KOPT-K1 (cell line): ENCODE measurements at regions not wholly inside any gene's neighbourhood (a gene's known extent, or its start where the extent isn't known, plus 50 kb on each side); places are given as distances from the start of the nearest gene placed in this dataset.
"Not testable (repeated sequence)": the region's sequence is repeated elsewhere in the genome, so short reads cannot be mapped to it uniquely, and the experiment has no call there.

ENCODE experiments used
- H3K27ac ChIP-seq: fragments of 200-600 bp; sonication (generic); 2 replicates; pipeline ENCODE4 v1.5.1; 2016; ENCODE audit warnings: antibody characterized with exemption, mild to moderate bottlenecking, low read depth, low read length; ENCODE audit not compliant: poor library complexity, severe bottlenecking
- H3K36me3 ChIP-seq: fragments of 200-600 bp; sonication (generic); 2 replicates; pipeline ENCODE4 v1.5.1; 2017; ENCODE audit warnings: antibody characterized with exemption, mild to moderate bottlenecking, low read length, moderate library complexity; ENCODE audit not compliant: insufficient read depth
- H3K9me3 ChIP-seq: fragments of 200-600 bp; sonication (generic); 2 replicates; pipeline ENCODE4 v1.5.1; 2017; ENCODE audit warnings: antibody characterized with exemption, low read length, mild to moderate bottlenecking; ENCODE audit not compliant: insufficient read depth, poor library complexity, severe bottlenecking

- Histone ChIP-seq H3K36me3 (no peaks in the 10 kb centered on the region), H3K9me3 (no peaks in the 10 kb centered on the region), H3K27ac (peak overlapping the region; percentile 91)
Observed at GRCh38 chr1:182301467-182302198, 90.0 kb downstream of the GLUL start.

GRCh38 chr1:182301026-182301436 lies 90.6 kb downstream of the GLUL start:
- Histone ChIP-seq H3K36me3 (no peaks in the 10 kb centered on the region), H3K9me3 (no peaks in the 10 kb centered on the region), H3K27ac (peak overlapping the region; percentile 91)

- peak overlapping the region; percentile 91 for H3K27ac ChIP-seq
- H3K36me3 ChIP-seq, result no peaks in the 10 kb centered on the region
Observed at GRCh38 chr1:182299728-182300616, 91.6 kb downstream of the GLUL start.

GRCh38 chr1:182299054-182299727 lies 92.4 kb downstream of the GLUL start:
- not testable (repeated sequence) for H3K36me3 ChIP-seq, H3K9me3 ChIP-seq
- peak overlapping the region; percentile 91 for H3K27ac ChIP-seq

More at GRCh38 chr1:182299728-182300616, 91.6 kb downstream of the GLUL start:
- H3K9me3 ChIP-seq, result no peaks in the 10 kb centered on the region

- no peaks in the 10 kb centered on the region for H3K9me3 ChIP-seq
- peak overlapping the region; percentile 91 for H3K27ac ChIP-seq
- H3K36me3 ChIP-seq, result no peaks in the 10 kb centered on the region
Observed at GRCh38 chr1:182297335-182297734, 94.3 kb downstream of the GLUL start.

- Histone ChIP-seq H3K27ac (no peak overlapping the region), H3K9me3 (no peaks in the 10 kb centered on the region), H3K36me3 (no peaks in the 10 kb centered on the region)
Observed at GRCh38 chr1:182295697-182296096, 95.9 kb downstream of the GLUL start.

GRCh38 chr1:182293119-182293589 lies 98.4 kb downstream of the GLUL start:
- no peaks in the 10 kb centered on the region for H3K36me3 ChIP-seq
- no peaks in the 10 kb centered on the region for H3K9me3 ChIP-seq
- no peak overlapping the region for H3K27ac ChIP-seq

- Histone ChIP-seq H3K27ac (no peak overlapping the region), H3K9me3 (no peaks in the 10 kb centered on the region), H3K36me3 (no peaks in the 10 kb centered on the region)
Observed at GRCh38 chr1:182292193-182292741, 99.3 kb downstream of the GLUL start.

GRCh38 chr1:182291584-182292192 lies 99.9 kb downstream of the GLUL start:
- Histone ChIP-seq H3K27ac (peak overlapping the region; percentile 1), H3K9me3 (no peaks in the 10 kb centered on the region)

GRCh38 chr1:182288749-182289604 lies 102.6 kb downstream of the GLUL start:
- Histone ChIP-seq H3K27ac (no peak overlapping the region), H3K36me3 (no peaks in the 10 kb centered on the region), H3K9me3 (no peaks in the 10 kb centered on the region)

More at GRCh38 chr1:182291584-182292192, 99.9 kb downstream of the GLUL start:
- H3K36me3 ChIP-seq, result no peaks in the 10 kb centered on the region

- Histone ChIP-seq H3K27ac (no peak overlapping the region), H3K36me3 (no peaks in the 10 kb centered on the region), H3K9me3 (no peaks in the 10 kb centered on the region)
Observed at GRCh38 chr1:182286761-182287160, 104.8 kb downstream of the GLUL start.

- H3K27ac ChIP-seq, result no peak overlapping the region
- no peaks in the 10 kb centered on the region for H3K36me3 ChIP-seq
- H3K9me3 ChIP-seq, result no peaks in the 10 kb centered on the region
Observed at GRCh38 chr1:182283746-182284544, 107.6 kb downstream of the GLUL start.

- no peak overlapping the region for H3K27ac ChIP-seq
- no peaks in the 10 kb centered on the region for H3K9me3 ChIP-seq
- no peaks in the 10 kb centered on the region for H3K36me3 ChIP-seq
Observed at GRCh38 chr1:182281541-182281940, 110.0 kb downstream of the GLUL start.
